ENCODE measurements at regions not wholly inside any gene's neighbourhood (a gene's known extent, or its start where the extent isn't known, plus 50 kb on each side); places are given as distances from the start of the nearest gene placed in this dataset.

GRCh38 chr6:163782436-163783003 is 368.0 kb downstream of the QKI start:
- TF ChIP-seq POLR2AphosphoS5 (IDR thresholded peaks at IDR 0.05; ENCODE audit: borderline replicate concordance, low read depth, low read length) (no peak), EZH2 (IDR thresholded peaks at IDR 0.05) (no peak), FOXP2 (optimal IDR thresholded peaks at IDR 0.05; ENCODE audit: control extremely low read depth, extremely low read length, insufficient read depth) (no peak)
